ENCODE measurements at regions not wholly inside any gene's neighbourhood (a gene's known extent, or its start where the extent isn't known, plus 50 kb on each side); places are given as distances from the start of the nearest gene placed in this dataset.

DNA sequence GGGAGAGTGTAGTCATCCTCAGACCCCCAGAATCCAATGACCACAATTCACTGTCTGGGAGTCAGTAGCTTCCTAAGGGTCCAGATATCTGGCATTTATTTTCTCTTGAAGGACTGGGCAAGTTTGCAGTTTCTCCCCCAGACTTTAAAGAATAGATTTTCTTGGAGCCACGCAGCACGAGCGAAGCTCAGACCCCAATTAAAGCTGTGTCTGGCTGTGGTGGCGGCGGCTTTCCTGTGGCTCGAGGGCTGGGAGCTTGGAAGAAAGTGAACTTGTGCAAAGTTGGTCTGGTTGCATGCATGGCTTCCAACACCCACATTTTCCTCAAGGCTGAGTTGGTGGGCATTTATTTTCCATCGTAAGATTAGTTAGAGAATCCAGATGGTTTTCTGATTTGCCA is 105.0 kb downstream of the ACKR3 start:
- H3K9me3 Mint-ChIP-seq = peaks cover 3% of the 10 kb centered on the region
- peaks cover 53% of the 10 kb centered on the region for H3K27me3 Mint-ChIP-seq
- no peaks in the 10 kb centered on the region for H3K36me3 Mint-ChIP-seq
- H3K27ac Mint-ChIP-seq = no peak overlapping the region
- no peak for ATAC-seq
- no peak overlapping the region for H3K4me3 Mint-ChIP-seq
- no peaks in the 10 kb centered on the region for H3K4me1 Mint-ChIP-seq

DNA sequence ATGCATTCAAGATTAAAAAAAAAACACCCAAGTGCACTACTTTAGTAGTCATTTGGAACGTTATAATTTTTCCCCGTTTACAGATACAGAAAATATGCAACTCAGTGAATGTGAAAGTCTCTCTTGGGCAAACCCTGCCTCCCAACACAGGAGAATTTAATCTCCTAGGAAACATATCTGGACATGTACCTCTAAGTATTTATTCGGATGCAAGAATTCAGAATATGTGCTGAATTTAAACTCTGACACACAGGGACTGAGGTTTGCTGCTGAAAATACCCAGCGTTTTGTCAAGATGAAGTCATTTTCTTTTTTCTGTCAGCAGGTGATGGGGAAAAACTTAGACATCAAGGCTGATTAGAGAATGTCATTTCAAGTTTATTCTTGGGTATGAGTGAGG is 105.4 kb downstream of the ACKR3 start:
- Mint-ChIP-seq H3K36me3 (no peaks in the 10 kb centered on the region), H3K27me3 (peaks cover 53% of the 10 kb centered on the region), H3K9me3 (peaks cover 3% of the 10 kb centered on the region), H3K27ac (no peak overlapping the region), H3K4me3 (no peak overlapping the region), H3K4me1 (no peaks in the 10 kb centered on the region)
- no peak for ATAC-seq

GRCh38 chr2:236675526-236675925 is 105.9 kb downstream of the ACKR3 start:
- Mint-ChIP-seq H3K36me3 (no peaks in the 10 kb centered on the region), H3K4me3 (no peak overlapping the region), H3K27ac (no peak overlapping the region), H3K9me3 (peaks cover 3% of the 10 kb centered on the region), H3K27me3 (peaks cover 53% of the 10 kb centered on the region), H3K4me1 (no peaks in the 10 kb centered on the region)
- no peak for ATAC-seq

GRCh38 chr2:236676136-236676873 is 106.7 kb downstream of the ACKR3 start:
- Mint-ChIP-seq H3K9me3 (peaks cover 3% of the 10 kb centered on the region), H3K4me1 (no peaks in the 10 kb centered on the region), H3K4me3 (no peak overlapping the region), H3K27me3 (peaks cover 46% of the 10 kb centered on the region), H3K27ac (no peak overlapping the region), H3K36me3 (no peaks in the 10 kb centered on the region)
- ATAC-seq = no peak

GRCh38 chr2:236677368-236677767 is 107.7 kb downstream of the ACKR3 start:
- no peaks in the 10 kb centered on the region for H3K36me3 Mint-ChIP-seq
- no peak overlapping the region for H3K27ac Mint-ChIP-seq
- no peak for ATAC-seq
- no peak overlapping the region for H3K4me3 Mint-ChIP-seq
- H3K9me3 Mint-ChIP-seq = peaks cover 3% of the 10 kb centered on the region
- peaks cover 35% of the 10 kb centered on the region for H3K27me3 Mint-ChIP-seq
- no peaks in the 10 kb centered on the region for H3K4me1 Mint-ChIP-seq

DNA sequence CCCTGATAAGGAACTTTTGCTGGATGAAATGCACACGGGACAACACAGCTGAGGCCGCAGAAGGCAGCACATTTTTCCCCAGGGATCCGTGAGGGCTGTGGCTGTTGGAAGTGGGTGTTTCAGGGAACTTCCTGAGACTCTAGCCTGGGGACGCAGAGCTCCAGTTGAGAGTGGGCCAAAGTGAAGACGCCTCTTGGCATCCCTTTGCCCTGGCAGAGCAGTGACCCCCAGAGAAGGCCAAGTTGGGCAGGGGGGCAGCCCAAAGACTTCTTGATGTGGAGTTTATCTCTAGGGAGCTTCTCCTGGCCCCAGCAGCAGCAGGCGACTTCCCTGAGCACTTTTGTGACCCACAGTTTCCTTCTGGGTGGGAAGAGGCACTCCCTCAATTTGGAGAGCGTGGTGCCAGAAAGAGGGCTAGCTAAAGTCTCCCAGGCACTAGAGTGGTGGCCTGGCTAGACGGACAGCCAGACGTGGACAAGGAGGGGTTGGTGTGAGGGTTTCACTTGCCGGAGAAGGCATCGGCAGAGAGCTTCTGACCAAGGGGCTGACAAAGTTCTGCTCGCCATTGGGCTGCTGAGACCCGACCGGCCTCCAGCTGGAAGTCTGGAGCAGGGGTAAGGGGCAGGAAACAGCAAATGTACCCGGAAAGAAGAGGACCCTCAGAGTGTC is 108.8 kb downstream of the ACKR3 start:
- Mint-ChIP-seq H3K9me3 (no peaks in the 10 kb centered on the region), H3K4me3 (no peak overlapping the region), H3K27me3 (peaks cover 25% of the 10 kb centered on the region), H3K36me3 (no peaks in the 10 kb centered on the region), H3K4me1 (no peaks in the 10 kb centered on the region), H3K27ac (no peak overlapping the region)
- ATAC-seq = no peak

GRCh38 chr2:236679884-236680860 is 110.5 kb downstream of the ACKR3 start:
- Mint-ChIP-seq H3K27ac (no peak overlapping the region), H3K4me1 (peaks cover 9% of the 10 kb centered on the region), H3K9me3 (no peaks in the 10 kb centered on the region), H3K27me3 (peaks cover 25% of the 10 kb centered on the region), H3K4me3 (no peak overlapping the region), H3K36me3 (no peaks in the 10 kb centered on the region)
- no peak for ATAC-seq

GRCh38 chr2:236682651-236683422 is 113.2 kb downstream of the ACKR3 start:
- no peaks in the 10 kb centered on the region for H3K9me3 Mint-ChIP-seq
- no peak overlapping the region for H3K4me3 Mint-ChIP-seq
- H3K27ac Mint-ChIP-seq = no peak overlapping the region
- peaks cover 36% of the 10 kb centered on the region for H3K27me3 Mint-ChIP-seq
- H3K4me1 Mint-ChIP-seq = peaks cover 9% of the 10 kb centered on the region
- no peaks in the 10 kb centered on the region for H3K36me3 Mint-ChIP-seq
- ATAC-seq = no peak

GRCh38 chr2:236684504-236685256 is 115.1 kb downstream of the ACKR3 start:
- H3K4me3 Mint-ChIP-seq = no peak overlapping the region
- H3K27me3 Mint-ChIP-seq = peaks cover 31% of the 10 kb centered on the region
- H3K4me1 Mint-ChIP-seq = peaks cover 9% of the 10 kb centered on the region
- no peaks in the 10 kb centered on the region for H3K9me3 Mint-ChIP-seq
- ATAC-seq = no peak
- no peaks in the 10 kb centered on the region for H3K36me3 Mint-ChIP-seq
- H3K27ac Mint-ChIP-seq = no peak overlapping the region

DNA sequence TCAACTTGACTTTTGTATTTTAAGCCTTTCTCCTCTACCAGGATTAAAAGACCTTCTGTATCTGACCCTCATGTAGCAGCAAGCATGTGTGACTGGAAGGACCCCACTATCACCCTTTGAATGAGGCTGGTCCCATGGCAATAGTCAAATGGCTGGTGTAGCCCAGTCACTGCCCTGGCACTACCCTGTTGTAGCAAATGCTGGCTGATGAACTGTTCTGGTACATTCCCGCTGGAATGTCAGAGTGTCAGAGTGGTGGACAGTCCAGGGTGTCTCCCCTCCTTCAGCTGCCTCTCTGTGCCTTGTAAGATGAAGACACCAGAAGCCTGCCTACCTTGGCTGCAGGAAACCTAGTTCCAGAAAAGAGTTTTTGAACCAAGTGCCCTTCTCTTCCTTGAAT is 115.7 kb downstream of the ACKR3 start:
- Mint-ChIP-seq H3K36me3 (no peaks in the 10 kb centered on the region), H3K27ac (no peak overlapping the region), H3K4me1 (peaks cover 9% of the 10 kb centered on the region), H3K9me3 (no peaks in the 10 kb centered on the region), H3K27me3 (peaks cover 34% of the 10 kb centered on the region), H3K4me3 (no peak overlapping the region)
- ATAC-seq = no peak

DNA sequence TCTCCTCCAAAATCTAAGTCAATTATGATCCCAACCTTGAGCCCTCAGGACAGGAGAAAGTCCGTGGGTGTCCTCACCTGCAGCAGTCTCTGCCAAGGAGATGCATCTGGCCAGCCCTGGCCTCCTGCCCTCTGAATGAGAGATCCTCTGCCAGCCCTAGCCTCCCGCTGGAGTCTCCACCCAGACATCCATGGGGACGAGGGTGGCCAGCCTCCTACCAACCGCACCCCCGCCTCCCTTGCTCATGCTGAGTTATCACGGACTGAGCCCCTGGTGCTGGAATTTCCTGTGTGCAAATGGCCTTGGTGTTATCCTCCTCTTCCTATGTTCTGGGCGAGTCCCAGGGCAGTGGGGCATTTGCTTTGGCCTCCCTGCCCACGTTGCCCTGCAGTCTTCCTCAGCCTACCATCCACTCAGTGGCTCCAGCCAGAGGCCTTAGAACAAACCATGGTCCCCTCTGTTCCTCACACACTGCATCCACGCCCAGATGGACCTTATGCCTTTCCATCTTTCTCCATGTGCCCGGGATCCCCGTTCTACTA is 116.4 kb downstream of the ACKR3 start:
- Mint-ChIP-seq H3K4me3 (no peak overlapping the region), H3K27me3 (peaks cover 41% of the 10 kb centered on the region), H3K36me3 (no peaks in the 10 kb centered on the region), H3K27ac (no peak overlapping the region), H3K9me3 (no peaks in the 10 kb centered on the region), H3K4me1 (peaks cover 9% of the 10 kb centered on the region)
- ATAC-seq = no peak

GRCh38 chr2:236686561-236686960 is 116.9 kb downstream of the ACKR3 start:
- Mint-ChIP-seq H3K27me3 (peaks cover 46% of the 10 kb centered on the region), H3K4me1 (peaks cover 9% of the 10 kb centered on the region), H3K9me3 (no peaks in the 10 kb centered on the region), H3K36me3 (no peaks in the 10 kb centered on the region), H3K4me3 (no peak overlapping the region), H3K27ac (no peak overlapping the region)
- no peak for ATAC-seq

DNA sequence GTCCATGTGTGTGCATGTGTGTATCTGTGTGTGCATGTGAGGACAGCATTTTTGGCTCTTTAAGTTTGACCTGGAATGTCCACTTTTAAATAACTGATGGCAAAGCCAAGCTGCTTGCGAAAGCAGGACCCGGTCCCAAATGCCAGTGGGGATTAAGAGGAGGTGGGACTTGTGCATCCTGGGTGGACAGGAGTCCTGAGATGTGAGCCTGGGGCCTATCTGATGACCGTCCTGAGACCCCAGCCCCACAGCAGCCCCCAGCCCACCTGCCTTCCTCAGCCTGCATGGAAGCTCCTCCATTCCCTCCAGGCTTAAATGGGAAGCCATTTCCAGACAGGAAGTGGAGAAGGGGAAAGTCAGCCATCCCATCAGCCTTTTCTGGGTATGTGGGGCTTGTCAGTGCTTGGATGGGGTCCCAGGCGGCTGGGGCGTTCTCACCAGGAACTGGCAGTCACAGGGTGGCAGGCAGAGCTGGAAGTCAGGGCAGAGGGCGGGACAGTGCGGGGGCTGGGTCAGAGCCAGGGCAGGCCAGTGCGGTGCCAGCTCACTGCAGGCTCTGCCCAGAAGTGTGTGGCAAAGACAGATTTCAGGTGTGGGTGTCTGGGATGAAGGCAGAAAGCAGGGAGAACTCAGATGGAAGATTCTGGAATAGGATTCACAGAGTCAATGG is 117.8 kb downstream of the ACKR3 start:
- Mint-ChIP-seq H3K36me3 (no peaks in the 10 kb centered on the region), H3K9me3 (no peaks in the 10 kb centered on the region)

More for the DNA sequence above, 117.8 kb downstream of the ACKR3 start:
- no peak for ATAC-seq
- H3K27ac Mint-ChIP-seq = no peak overlapping the region
- H3K4me3 Mint-ChIP-seq = no peak overlapping the region
- H3K27me3 Mint-ChIP-seq = peaks cover 54% of the 10 kb centered on the region
- peaks cover 9% of the 10 kb centered on the region for H3K4me1 Mint-ChIP-seq
